Right cardiac atrium (tissue), 5 donors: ENCODE measurements at regions not wholly inside any gene's neighbourhood (a gene's known extent, or its start where the extent isn't known, plus 50 kb on each side); places are given as distances from the start of the nearest gene placed in this dataset.
A peak's percentile ranks its signal among the peaks of the same experiment; 100 is the strongest.

ENCODE experiments used
- ATAC-seq, 2 donors: fragments of 200-7000 bp; cut with Tn5 transposase; one replicate each; pipeline versions ENCODE4 v1.8.0 to v1.9.1; 2020; ENCODE audit warnings: moderate library complexity in 2 of 2, mild to moderate bottlenecking in 1 of 2
- DNase-seq, 3 donors: peaks; one replicate each; pipeline ENCODE4 v3.0.0-alpha.2; 2020
- H3K27ac ChIP-seq: one replicate; pipeline ENCODE4 v1.5.1; 2013; ENCODE audit warnings: mild to moderate bottlenecking, low read length, control low read depth, moderate library complexity
- H3K27me3 ChIP-seq: one replicate; pipeline ENCODE4 v1.6.1; 2013; ENCODE audit not compliant: control insufficient read depth, insufficient read depth
- H3K4me1 ChIP-seq: one replicate; pipeline ENCODE4 v1.6.1; 2013; ENCODE audit warnings: low read length; ENCODE audit not compliant: control insufficient read depth, insufficient read depth
- H3K4me3 ChIP-seq: one replicate; pipeline ENCODE4 v1.5.1; 2013; ENCODE audit warnings: low read length, control low read depth
- H3K9me3 ChIP-seq: one replicate; pipeline ENCODE4 v1.6.1; 2013; ENCODE audit warnings: low read length; ENCODE audit not compliant: control insufficient read depth
- WGBS: extraction: QIAGEN DNeasy Blood & Tissue Kit; methylation state at CpG from one replicate; pipeline ENCODE4 v1.1.7; 2013; 5-methylcytosine and 5-hydroxymethylcytosine counted together
- intact Hi-C, 4 donors: fragments of 100-400 bp; cut with DNase I; formaldehyde crosslinking; loops; one replicate each; pipeline versions ENCODE4 v1.11.0 to v1.14.0; 2022 to 2023
- donor health status: healthy with polysubstance abuse.
- donor health status: DM: no; HTN: yes; CAD: no.
- donor health status: DM: no; HTN: no; CAD: no.
- donor health status: DM: no; HTN: yes; CAD: no; lungs with severe emphysema.
- donor health status: DM: yes; HTN: yes; CAD: no.

DNA sequence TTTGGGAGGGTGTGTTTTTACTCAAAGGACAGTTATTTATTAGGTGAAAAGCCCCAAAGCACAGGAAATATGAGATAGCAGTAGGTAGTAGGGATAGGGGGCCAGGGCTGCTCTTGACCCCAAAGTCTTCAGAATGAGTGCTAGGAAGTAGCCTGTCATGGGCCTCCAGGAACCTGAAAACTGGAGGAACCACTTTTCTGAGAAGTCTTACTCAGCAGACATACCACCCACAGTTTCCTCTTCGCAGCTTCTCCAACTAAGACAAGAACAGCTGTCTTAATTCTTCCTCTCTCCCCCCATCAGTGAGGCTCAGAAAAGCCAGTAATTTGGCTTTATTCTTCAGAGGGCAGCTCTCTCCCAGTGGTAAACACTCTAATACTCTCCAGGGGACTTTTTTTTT, 84.0 kb upstream of the CTSC start:
- intact Hi-C loops, result no loop called here

DNA sequence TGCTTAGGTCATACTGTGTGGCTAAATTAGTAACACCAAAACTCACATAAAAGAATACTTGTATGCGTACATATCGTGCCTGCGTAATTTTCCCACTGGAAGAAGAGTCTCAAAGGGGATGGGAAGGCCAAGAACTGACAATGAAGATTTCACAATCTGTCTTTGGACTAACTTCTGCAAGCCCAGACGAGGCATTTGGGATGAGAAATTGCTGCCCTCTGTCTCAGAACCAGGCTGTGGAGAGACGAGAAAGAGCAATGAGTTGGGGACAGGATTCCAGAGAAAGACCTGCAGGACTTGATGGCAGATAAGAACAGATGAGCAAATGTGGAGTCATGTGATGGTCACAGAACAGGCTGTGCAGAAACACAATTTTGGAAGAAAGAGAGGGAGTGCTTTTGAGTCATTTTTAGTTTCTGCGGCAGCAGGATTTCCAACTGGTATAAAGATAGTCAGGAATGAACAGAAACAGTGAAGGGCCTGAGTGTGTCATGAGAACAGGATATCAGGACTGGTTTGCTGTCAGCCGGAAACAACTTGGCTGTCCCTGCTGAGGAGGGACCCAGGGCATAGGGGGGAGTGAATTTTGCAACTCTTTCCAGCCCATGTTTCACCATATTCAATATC, 82.7 kb upstream of the CTSC start:
- Histone ChIP-seq H3K4me3 (no peak overlapping the region), H3K4me1 (peaks cover 2% of the 10 kb centered on the region), H3K27ac (no peak overlapping the region), H3K27me3 (no peaks in the 10 kb centered on the region), H3K9me3 (no peaks in the 10 kb centered on the region)
- 41% methylated on average over 7 of the region's 7 CpGs for WGBS
- DNase-seq, result peak; percentile 39 to 61 (median 57)
- intact Hi-C loops, result no loop called here
- peak; percentile 94 to 96 for ATAC-seq

More for the DNA sequence above, 84.0 kb upstream of the CTSC start:
- DNase-seq (no peak), ATAC-seq (peak; percentile 28 to 38)
- H3K27ac ChIP-seq, result no peak overlapping the region
- no peaks in the 10 kb centered on the region for H3K27me3 ChIP-seq
- WGBS, result 48% methylated on average over 1 of the region's 1 CpG
- H3K4me1 ChIP-seq, result peaks cover 2% of the 10 kb centered on the region
- H3K4me3 ChIP-seq, result no peak overlapping the region
- H3K9me3 ChIP-seq, result no peaks in the 10 kb centered on the region

DNA sequence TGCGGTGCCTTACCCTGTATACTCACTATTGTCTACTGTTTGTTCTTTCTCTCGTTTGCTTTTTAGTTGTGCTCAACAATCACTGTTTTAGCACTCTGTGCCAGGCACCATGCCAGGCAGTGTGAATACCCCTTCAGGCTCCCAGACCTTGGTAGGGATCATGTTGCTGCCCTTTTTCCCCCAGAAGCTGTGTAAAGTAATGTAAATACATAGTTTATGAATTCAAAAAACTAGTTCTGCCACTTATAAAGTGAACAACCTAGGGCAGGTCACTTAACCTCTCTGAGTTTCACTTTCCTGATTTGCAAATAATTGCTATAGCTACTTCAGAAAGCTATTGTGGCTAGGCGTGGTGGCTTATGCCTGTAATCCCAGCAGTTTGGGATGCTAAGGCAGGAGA, 81.0 kb upstream of the CTSC start:
- Histone ChIP-seq H3K27ac (no peak overlapping the region), H3K4me1 (peaks cover 2% of the 10 kb centered on the region), H3K4me3 (no peak overlapping the region), H3K27me3 (no peaks in the 10 kb centered on the region), H3K9me3 (no peaks in the 10 kb centered on the region)
- ATAC-seq (no peak), DNase-seq (no peak)
- 72% methylated on average over 3 of the region's 3 CpGs for WGBS
- intact Hi-C loops, result loop anchor here in 1 of 4 donors (10.0 kb wide), 1 partner anchor 64 kb away; no protein-coding TSS in a partner anchor

DNA sequence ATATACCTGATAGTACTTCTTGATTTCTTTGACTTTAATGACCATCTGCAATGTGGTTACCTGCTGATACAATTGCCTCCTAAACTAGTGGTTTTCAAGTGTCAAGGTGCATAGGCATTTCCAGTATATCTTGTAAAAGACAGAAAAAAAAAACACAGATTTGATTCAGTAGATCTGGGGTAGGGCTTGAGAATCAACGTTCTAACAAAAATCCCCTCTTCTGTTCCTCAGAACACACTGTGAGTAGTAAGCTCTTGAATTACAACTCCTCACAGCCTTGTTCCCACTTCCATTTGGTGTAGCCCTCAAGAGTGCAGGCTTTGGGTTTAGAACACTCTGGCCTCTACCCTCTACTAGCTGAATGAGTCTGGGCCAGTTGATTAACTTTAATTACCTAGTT, 78.0 kb upstream of the CTSC start:
- Histone ChIP-seq H3K4me1 (peaks cover 2% of the 10 kb centered on the region), H3K4me3 (no peak overlapping the region), H3K27me3 (no peaks in the 10 kb centered on the region), H3K9me3 (no peaks in the 10 kb centered on the region), H3K27ac (no peak overlapping the region)
- intact Hi-C loops, result loop anchor here in 1 of 4 donors (10.0 kb wide), 1 partner anchor 61 kb away; no protein-coding TSS in a partner anchor
- DNase-seq (no peak), ATAC-seq (no peak)
- WGBS, result 75% methylated on average over 1 of the region's 1 CpG

DNA sequence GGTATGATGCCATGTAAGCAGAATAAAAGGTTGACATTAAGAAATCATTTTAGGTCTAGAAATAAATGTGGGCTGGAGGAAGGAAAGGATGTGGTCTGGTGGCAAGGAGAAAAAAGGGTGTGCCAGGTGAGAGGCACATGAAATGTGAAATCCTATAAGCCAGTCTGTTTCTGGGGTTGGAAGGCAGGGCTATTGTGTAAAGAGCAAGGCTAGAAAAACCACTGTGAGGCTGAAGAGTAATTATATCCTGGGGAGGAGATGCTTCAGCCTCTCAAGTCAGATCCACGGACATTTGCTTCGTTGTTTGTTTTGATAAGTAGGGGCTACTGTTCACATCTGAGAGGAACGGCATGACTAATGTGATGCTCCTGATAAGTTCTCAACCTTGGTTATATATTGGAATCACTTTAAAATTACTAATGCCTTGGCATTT, 77.5 kb upstream of the CTSC start:
- Histone ChIP-seq H3K27me3 (no peaks in the 10 kb centered on the region), H3K4me1 (no peaks in the 10 kb centered on the region), H3K9me3 (no peaks in the 10 kb centered on the region), H3K27ac (no peak overlapping the region), H3K4me3 (no peak overlapping the region)
- WGBS, result 38% methylated on average over 3 of the region's 3 CpGs
- DNase-seq (no peak), ATAC-seq (peak in 1 of 2 donors; percentile 16)
- intact Hi-C loops, result loop anchor here in 1 of 4 donors (10.0 kb wide), 1 partner anchor 60 kb away; no protein-coding TSS in a partner anchor

DNA sequence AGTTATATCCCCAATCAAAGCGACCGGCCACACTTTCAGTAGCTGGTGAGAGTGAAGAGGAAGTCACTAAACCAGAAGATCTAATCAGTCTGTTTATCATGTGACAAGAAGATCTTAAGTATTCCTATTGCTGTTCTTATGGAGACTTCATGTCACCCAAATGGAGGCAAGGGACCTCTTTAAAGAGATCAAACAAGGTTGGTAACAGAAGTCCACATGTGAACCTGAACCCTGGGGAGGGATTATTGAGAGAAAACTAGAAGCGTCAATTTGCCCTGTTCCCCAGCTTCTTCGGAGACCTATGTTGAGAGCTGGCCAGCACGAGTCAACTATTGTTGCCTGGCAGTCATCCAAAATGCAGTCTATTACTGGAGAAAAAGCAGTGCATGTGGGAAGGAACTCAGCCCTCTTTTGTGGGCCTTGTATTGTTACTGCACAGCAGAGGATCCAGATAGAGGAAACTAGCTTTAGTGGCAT, 76.9 kb upstream of the CTSC start:
- H3K4me3 ChIP-seq, result no peak overlapping the region
- no peaks in the 10 kb centered on the region for H3K27me3 ChIP-seq
- H3K27ac ChIP-seq, result no peak overlapping the region
- H3K9me3 ChIP-seq, result no peaks in the 10 kb centered on the region
- no peaks in the 10 kb centered on the region for H3K4me1 ChIP-seq
- WGBS, result 9% methylated on average over 5 of the region's 5 CpGs
- ATAC-seq (peak; percentile 69 to 82), DNase-seq (peak; percentile 19 to 59 (median 36))
- intact Hi-C loops, result loop anchor here in 1 of 4 donors (10.0 kb wide), 1 partner anchor 60 kb away; no protein-coding TSS in a partner anchor

DNA sequence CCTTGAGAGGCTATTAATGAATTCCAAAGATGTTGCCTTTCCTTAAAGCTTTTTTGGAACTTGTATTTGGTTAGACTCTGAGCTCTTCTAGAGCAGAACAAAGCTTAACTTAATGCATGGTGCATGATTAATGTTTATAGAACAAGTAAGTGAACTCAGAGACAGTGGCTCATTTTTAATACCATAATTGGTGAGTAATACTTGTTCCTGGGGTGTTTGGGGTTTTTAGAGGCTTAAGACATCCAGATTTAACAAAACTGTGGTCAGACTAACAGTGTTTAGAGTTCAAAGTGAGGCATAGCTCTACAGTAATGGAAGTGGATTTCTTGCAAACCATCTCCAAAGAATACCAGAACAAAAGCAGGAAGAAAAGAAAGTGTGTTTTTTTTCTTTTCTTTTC, 73.7 kb upstream of the CTSC start:
- Histone ChIP-seq H3K4me1 (no peaks in the 10 kb centered on the region), H3K27me3 (no peaks in the 10 kb centered on the region), H3K27ac (no peak overlapping the region), H3K9me3 (no peaks in the 10 kb centered on the region), H3K4me3 (no peak overlapping the region)
- intact Hi-C loops, result loop anchor here in 1 of 4 donors (10.0 kb wide), 1 partner anchor 56 kb away; no protein-coding TSS in a partner anchor
- no peak for DNase-seq
- no peak for ATAC-seq

DNA sequence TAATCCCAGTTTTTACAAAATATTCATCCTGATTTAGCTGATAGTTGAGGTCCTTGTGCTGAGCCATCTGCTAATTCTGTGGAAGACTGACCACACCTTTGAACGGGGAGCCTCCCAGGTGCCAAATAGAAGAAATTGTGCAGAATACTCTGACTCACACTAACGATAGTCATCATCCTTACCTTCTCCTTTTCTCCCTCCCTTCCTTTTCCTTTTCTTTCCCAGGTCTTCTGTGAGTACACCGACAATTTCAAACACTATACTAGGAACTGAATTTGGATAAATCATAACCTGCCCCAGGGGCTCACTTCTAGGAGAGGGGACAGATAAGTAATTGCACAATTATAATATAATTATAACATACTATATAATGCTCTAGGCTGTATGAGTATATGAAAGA, 73.1 kb upstream of the CTSC start:
- DNase-seq, result no peak
- Histone ChIP-seq H3K27ac (no peak overlapping the region), H3K9me3 (no peaks in the 10 kb centered on the region), H3K4me3 (no peak overlapping the region), H3K27me3 (no peaks in the 10 kb centered on the region), H3K4me1 (no peaks in the 10 kb centered on the region)
- intact Hi-C loops, result loop anchor here in 1 of 4 donors (10.0 kb wide), 1 partner anchor 56 kb away; no protein-coding TSS in a partner anchor
- ATAC-seq, result no peak
- 80% methylated on average over 3 of the region's 3 CpGs for WGBS

DNA sequence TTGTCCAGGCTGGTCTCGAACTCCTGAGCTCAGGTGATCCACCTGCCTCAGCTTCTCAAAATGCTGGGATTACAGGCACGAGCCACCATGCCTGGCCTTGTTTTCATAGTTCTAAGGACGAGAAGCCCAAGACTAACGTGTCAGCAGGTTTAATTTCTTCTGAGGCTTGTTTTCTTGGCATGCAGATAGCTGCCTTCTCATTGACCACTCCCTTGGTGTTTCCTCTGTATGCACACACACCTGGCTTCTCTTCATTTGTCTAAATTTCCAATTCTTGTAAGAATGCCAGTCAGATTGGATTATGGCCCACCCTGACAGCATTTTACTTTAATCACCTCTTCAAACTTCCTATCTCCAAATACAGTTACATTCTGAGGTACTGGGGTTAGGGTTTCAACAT, 72.5 kb upstream of the CTSC start:
- H3K27me3 ChIP-seq, result no peaks in the 10 kb centered on the region
- no peaks in the 10 kb centered on the region for H3K9me3 ChIP-seq
- no peak overlapping the region for H3K27ac ChIP-seq
- 83% methylated on average over 4 of the region's 4 CpGs for WGBS
- DNase-seq, result no peak
- intact Hi-C loops, result loop anchor here in 1 of 4 donors (10.0 kb wide), 1 partner anchor 55 kb away; no protein-coding TSS in a partner anchor
- no peak overlapping the region for H3K4me3 ChIP-seq
- H3K4me1 ChIP-seq, result no peaks in the 10 kb centered on the region
- no peak for ATAC-seq

DNA sequence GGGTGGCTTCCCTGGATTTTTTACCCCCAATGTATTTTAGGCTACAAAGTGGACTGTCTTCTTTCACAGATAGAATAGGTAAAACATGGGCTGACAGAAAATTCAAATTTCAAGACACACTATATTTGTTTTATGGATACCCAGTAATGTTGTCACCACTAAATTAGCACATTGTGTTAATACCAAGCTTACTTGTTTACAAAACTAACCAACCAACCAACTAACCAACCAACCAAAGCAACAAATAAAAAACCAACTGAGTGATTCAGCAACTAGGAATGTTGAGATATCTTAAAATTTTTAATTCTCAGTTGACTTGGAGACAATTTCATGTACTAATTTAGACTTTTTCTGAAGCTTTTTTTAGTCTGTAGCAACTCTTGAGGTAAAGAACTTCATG, 69.3 kb upstream of the CTSC start:
- Histone ChIP-seq H3K9me3 (no peaks in the 10 kb centered on the region), H3K4me1 (peaks cover 2% of the 10 kb centered on the region)
- intact Hi-C loops, result no loop called here

DNA sequence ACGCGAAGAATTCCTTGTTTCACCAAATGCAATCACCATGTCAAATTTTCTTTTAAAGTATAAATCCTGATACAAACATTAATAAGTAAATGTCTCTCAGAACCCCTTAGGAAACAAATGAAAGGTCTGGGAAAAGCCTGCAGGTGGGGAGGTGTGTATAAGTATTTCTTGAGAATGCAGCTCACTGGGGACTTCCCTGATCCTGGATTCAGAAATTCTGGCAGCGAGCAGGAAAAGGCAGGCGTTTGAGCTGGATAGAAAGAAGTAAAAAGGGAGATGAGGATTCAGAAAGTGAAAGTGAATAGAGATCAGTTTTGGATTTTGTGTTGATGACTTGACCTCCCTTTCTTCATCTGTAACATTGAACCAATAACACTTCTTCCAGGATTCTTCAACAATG, 68.3 kb upstream of the CTSC start:
- no peak overlapping the region for H3K4me3 ChIP-seq
- peaks cover 2% of the 10 kb centered on the region for H3K4me1 ChIP-seq
- DNase-seq (no peak), ATAC-seq (no peak)
- intact Hi-C loops, result no loop called here
- H3K27ac ChIP-seq, result no peak overlapping the region
- WGBS, result 74% methylated on average over 4 of the region's 4 CpGs
- H3K27me3 ChIP-seq, result no peaks in the 10 kb centered on the region
- H3K9me3 ChIP-seq, result no peaks in the 10 kb centered on the region

More for the DNA sequence above, 69.3 kb upstream of the CTSC start:
- Histone ChIP-seq H3K27ac (no peak overlapping the region), H3K4me3 (no peak overlapping the region), H3K27me3 (no peaks in the 10 kb centered on the region)
- DNase-seq (no peak), ATAC-seq (no peak)
